Kidney (tissue), 13 donors: ENCODE measurements at regions not wholly inside any gene's neighbourhood (a gene's known extent, or its start where the extent isn't known, plus 50 kb on each side); places are given as distances from the start of the nearest gene placed in this dataset.

ENCODE experiments used
- DNase-seq, 5 donors: peaks; one replicate each; pipeline ENCODE4 v3.0.0-alpha.2; 2013 to 2020
- FAIRE-seq: peaks from 2 replicates; lab custom pipeline; 2012; peaks lifted over from hg19 to GRCh38; lab: Jason Lieb, UNC
- H3K27ac ChIP-seq, 2 donors: one replicate each; pipeline ENCODE4 v1.7.0; 2013; ENCODE audit warnings: low read depth in 2 of 2, low read length in 2 of 2, inconsistent platforms in 1 of 2
- H3K27me3 ChIP-seq: one replicate; pipeline ENCODE4 v1.7.1; 2013; ENCODE audit warnings: low read length, inconsistent platforms; ENCODE audit not compliant: control insufficient read depth, insufficient read depth
- H3K36me3 ChIP-seq, 3 donors: one replicate each; pipeline versions ENCODE4 v1.7.0 to v1.7.1; 2013; ENCODE audit warnings: low read length in 3 of 3, control low read depth in 1 of 3, inconsistent platforms in 1 of 3; ENCODE audit not compliant: insufficient read depth in 3 of 3, control insufficient read depth in 2 of 3
- H3K4me1 ChIP-seq, 3 donors: one replicate each; pipeline versions ENCODE4 v1.7.0 to v1.7.1; 2013; ENCODE audit warnings: low read length in 3 of 3, inconsistent platforms in 1 of 3, low read depth in 1 of 3; ENCODE audit not compliant: control insufficient read depth in 2 of 3, insufficient read depth in 2 of 3
- H3K4me3 ChIP-seq, 3 donors: one replicate each; pipeline versions ENCODE4 v1.7.0 to v1.8.1; 2013; ENCODE audit warnings: low read length in 3 of 3, control low read depth in 1 of 3, inconsistent platforms in 1 of 3
- H3K9ac ChIP-seq, 3 donors: one replicate each; pipeline versions ENCODE4 v1.7.0 to v1.7.1; 2013; ENCODE audit warnings: low read length in 3 of 3, control low read depth in 1 of 3, inconsistent platforms in 1 of 3
- H3K9me3 ChIP-seq, 3 donors: one replicate each; pipeline versions ENCODE4 v1.7.0 to v1.7.1; 2013; ENCODE audit warnings: low read length in 3 of 3, control low read depth in 1 of 3, inconsistent platforms in 1 of 3; ENCODE audit not compliant: control insufficient read depth in 2 of 3, insufficient read depth in 1 of 3
- intact Hi-C: fragments of 100-400 bp; cut with DNase I; formaldehyde crosslinking; loops from one replicate; pipeline ENCODE4 v1.11.1; 2022
- TF ChIP-seq, protein P1 (sequence below): IDR thresholded peaks from 3 replicates; pipeline ENCODE4 v1.5.1; 2012; ENCODE audit warnings: mild to moderate bottlenecking, moderate library complexity, borderline replicate concordance; ENCODE audit not compliant: insufficient read depth; ENCODE audit errors: extremely low read depth
- donor health status: control.
- donor health status: control.
- donor health status: control.
- donor health status: control.
- donor health status: control.
- donor health status: DM: yes; HTN: yes; CAD: no.
- donor health status: Normal renal cell carcinoma (clear cell type).

DNA sequence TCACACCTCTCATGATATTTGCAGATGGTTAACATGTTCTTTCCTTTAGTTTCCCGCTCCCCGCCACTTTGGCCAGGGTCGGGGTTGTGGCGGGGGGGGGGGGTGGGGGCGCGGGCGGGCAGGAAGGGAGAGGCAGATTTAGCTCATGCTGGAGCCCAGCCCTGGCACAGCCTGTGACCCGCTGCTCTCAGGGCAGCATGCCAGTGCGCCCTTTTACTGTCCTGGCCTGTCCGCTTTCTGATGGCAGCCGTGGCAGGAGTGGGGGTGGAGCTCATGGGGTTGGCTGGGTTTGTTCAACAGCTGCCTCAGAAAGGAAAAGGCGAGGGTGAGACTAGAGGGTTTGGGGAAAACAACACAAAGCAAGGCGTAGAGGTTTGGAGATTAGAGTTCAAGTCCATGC, 56.1 kb downstream of the TNP1 start:
- intact Hi-C loops: no loop called here
- H3K4me1 ChIP-seq: peaks cover 0 to 2% (median 0%) of the 10 kb centered on the region in 3 donors
- H3K27ac ChIP-seq: no peak overlapping the region
- no peaks in the 10 kb centered on the region for H3K36me3 ChIP-seq
- H3K4me3 ChIP-seq: no peak overlapping the region
- DNase-seq (no peak), FAIRE-seq (no peak)
- no peak overlapping the region for H3K9ac ChIP-seq
- TF ChIP-seq, protein P1, sequence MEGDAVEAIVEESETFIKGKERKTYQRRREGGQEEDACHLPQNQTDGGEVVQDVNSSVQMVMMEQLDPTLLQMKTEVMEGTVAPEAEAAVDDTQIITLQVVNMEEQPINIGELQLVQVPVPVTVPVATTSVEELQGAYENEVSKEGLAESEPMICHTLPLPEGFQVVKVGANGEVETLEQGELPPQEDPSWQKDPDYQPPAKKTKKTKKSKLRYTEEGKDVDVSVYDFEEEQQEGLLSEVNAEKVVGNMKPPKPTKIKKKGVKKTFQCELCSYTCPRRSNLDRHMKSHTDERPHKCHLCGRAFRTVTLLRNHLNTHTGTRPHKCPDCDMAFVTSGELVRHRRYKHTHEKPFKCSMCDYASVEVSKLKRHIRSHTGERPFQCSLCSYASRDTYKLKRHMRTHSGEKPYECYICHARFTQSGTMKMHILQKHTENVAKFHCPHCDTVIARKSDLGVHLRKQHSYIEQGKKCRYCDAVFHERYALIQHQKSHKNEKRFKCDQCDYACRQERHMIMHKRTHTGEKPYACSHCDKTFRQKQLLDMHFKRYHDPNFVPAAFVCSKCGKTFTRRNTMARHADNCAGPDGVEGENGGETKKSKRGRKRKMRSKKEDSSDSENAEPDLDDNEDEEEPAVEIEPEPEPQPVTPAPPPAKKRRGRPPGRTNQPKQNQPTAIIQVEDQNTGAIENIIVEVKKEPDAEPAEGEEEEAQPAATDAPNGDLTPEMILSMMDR: no peak
- no peaks in the 10 kb centered on the region for H3K27me3 ChIP-seq
- no peaks in the 10 kb centered on the region for H3K9me3 ChIP-seq

DNA sequence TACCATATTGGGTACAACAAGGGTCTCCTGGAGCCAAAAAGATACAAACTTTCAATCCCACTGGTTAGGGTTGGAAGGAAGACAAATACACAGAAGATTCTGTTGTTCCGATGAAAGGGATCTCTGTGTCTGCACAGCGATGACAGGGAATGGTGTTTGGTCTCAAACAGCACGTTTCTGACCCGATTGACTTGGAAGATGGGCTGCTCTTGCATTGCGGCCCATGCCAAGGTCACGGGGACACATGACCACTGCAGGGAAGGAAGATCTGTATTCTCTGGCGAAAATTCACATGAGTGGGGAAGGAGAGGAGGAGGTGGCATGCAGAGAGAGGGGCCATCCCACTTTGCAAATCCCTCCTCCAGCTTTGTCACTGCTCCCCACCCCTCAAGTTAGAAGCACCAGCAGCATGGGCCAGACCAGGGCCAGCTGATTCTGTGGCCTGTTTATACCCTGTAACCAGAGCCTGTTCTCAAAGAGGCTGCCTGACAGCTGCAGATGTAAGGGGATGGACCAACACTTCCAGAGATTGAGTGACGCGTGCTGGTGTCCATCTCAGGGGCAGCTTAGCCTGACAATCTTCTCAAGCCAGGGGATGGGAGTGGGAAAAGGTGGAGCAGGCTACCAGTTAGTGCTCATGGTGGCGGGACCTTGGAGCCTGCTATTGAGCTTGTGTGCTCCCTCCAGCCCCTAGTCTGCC, 57.2 kb downstream of the TNP1 start:
- no peaks in the 10 kb centered on the region for H3K9me3 ChIP-seq
- TF ChIP-seq, protein P1: no peak
- no peaks in the 10 kb centered on the region for H3K36me3 ChIP-seq
- DNase-seq (no peak), FAIRE-seq (no peak)
- H3K27me3 ChIP-seq: no peaks in the 10 kb centered on the region
- no peak overlapping the region for H3K4me3 ChIP-seq
- intact Hi-C loops: no loop called here
- H3K27ac ChIP-seq: no peak overlapping the region
- H3K4me1 ChIP-seq: peaks cover 0 to 2% (median 0%) of the 10 kb centered on the region in 3 donors
- no peak overlapping the region for H3K9ac ChIP-seq

DNA sequence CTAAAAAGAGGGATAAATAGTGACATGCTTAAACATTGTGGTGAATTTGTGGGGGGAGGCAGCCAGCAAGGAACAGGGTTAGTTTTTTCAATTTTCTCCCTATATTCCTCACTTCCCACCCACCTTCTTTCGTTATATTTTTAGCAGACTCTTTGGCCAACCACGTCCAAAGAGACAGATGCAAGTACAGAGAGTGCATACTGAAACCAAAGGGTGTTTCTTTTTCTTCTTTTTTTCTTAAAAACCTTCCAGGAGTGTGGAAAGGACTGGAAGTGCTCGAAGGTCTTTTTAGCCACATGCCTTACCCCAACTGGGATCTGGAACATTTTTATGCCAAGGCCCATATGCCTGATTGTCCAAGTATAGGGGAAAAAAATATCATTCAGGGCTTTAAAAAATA, 59.0 kb downstream of the TNP1 start:
- intact Hi-C loops: no loop called here
- no peak for FAIRE-seq
- TF ChIP-seq, protein P1: no peak

More for the DNA sequence above, 59.0 kb downstream of the TNP1 start:
- H3K27ac ChIP-seq: no peak overlapping the region
- H3K27me3 ChIP-seq: no peaks in the 10 kb centered on the region
- no peaks in the 10 kb centered on the region for H3K36me3 ChIP-seq
- H3K9me3 ChIP-seq: no peaks in the 10 kb centered on the region
- no peak for DNase-seq
- no peak overlapping the region for H3K4me3 ChIP-seq
- H3K9ac ChIP-seq: no peak overlapping the region
- peaks cover 0 to 2% (median 0%) of the 10 kb centered on the region in 3 donors for H3K4me1 ChIP-seq
